Skin epidermis (tissue), 12 donors: ENCODE measurements at regions not wholly inside any gene's neighbourhood (a gene's known extent, or its start where the extent isn't known, plus 50 kb on each side); places are given as distances from the start of the nearest gene placed in this dataset.
"Not testable (repeated sequence)": the region's sequence is repeated elsewhere in the genome, so short reads cannot be mapped to it uniquely, and the experiment has no call there.

Experiments used
- H3K27ac ChIP-seq, 21 experiments: fragments of 200-600 bp; sonication (generic) in 11 of 21; one replicate each; pipeline ENCODE4 v1.5.0; 2020; ENCODE audit warnings: mild to moderate bottlenecking in 3 of 21, inconsistent platforms in 2 of 21, moderate library complexity in 2 of 21
- H3K4me3 ChIP-seq, 7 experiments: fragments of 200-600 bp; sonication (generic) in 2 of 7; one replicate each; pipeline ENCODE4 v1.5.0; 2020; ENCODE audit warnings: inconsistent platforms in 2 of 7, mild to moderate bottlenecking in 2 of 7, moderate library complexity in 1 of 7

DNA sequence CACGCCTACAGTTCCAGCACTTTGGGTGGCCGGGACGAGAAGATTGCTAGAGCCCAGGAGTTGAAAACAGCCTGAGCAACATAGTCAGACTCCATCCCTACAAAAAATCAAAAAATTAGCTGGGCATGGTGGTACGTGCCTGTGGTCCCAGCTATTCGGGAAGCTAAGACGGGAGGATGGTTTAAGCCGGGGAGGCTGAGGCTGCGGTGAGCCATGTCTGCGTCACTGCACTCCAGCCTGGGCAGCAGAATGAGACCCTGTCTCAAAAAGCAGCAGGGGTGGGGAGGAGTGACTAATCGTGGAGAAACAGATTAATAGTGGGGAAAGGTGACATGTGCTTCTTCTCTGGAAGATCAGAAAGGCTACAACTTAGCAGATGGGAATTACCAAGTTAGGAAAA is 58.1 kb upstream of the GPC1 start:
- Histone ChIP-seq H3K27ac (no peak overlapping the region), H3K4me3 (no peak overlapping the region)

DNA sequence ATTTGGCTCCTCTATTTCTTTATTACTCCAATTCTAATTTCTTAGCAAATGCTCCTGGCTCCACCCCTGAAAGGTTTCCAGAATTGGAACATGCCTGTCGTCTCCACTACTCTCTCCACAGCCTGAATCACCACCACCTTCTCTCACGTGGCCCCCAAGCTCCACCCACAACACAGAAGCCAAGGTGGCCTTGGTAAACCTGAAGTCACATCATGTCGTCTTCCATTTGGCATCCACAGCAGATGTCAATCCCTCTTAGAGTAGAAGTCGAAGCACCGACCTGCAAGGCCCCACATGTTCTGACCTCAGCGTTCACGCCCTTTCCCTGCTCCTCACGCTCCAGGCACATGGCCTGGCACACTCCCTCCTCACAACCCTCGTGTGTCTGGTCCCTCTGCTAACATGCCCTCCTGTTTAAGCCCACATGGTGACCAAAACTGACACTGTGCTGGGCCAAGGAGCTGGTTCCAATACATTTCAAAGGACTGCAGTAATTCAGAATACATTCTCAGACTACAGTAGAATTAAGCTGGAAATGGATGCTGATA is 56.3 kb upstream of the GPC1 start:
- H3K4me3 ChIP-seq = no peak overlapping the region
- H3K27ac ChIP-seq = no peak overlapping the region

DNA sequence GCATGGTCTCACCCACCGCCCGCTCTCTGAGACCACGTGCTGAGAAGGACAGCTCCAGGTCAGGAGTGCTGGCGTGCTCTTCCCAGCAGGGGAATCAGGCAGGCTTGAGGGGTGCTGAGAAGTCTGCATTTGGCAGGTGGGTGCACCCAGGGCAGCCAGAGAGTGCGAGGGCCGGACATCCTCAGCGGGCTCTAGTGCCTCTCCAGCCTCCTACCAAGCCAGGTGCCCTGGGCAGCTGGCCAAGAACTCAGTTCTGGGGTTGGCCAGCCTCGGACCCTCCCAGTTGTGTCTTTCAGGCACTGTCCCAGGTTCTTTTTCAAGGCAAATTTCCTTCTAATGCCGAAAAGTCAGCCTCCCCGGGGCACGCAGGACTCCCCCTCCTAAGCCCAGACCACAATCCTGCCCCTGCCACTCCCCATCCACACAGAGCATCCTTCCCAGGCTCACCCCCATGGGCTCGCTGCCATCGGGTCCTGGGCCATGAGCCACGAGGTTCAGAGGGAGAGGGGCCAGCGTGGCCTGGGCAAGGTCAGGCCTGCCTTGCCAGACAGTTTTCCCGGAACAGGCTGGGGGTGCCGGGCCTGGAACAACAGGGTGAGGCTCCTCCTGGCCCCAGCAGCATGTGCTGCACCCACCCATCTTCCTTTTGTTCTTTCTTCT is 52.2 kb upstream of the GPC1 start:
- Histone ChIP-seq H3K27ac (no peak overlapping the region), H3K4me3 (no peak overlapping the region)

DNA sequence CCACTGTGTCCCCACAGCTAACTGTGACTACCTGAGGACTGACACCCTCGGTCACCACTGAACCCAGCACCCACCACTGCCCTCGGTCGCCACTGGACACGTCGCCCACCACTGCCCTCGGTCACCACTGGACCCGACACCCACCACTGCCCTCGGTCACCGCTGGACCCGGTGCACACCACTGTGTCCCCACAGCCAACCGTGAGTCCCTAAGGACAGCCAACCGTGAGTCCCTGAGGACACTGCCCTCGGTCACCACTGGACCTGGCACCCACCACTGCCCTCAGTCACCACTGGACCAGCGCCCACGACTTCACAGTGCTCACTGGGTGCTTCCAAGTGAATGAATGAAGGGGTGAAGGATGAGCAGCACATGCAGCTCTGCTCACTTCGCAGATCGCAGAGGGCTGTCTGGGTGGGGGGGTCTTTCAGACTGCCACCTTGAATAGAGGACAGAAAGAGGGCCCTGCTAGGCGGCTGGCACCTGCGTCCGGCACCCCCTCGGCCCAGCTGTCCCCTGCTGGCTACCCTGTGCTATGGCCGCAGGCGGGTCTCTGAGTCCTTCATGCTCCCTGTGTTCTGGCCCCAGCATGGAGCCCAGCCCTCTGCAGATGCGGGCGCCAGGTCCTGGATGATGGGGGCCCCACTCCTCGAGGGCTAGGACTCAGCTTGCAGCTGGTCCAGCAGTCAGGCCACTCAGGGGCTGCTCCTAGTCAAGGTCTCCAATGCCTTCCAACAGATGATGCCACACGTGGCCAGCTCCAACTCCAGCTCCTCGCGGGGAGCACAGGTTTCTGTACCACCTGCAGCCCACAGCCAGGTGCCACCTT is 51.4 kb upstream of the GPC1 start:
- no peak overlapping the region for H3K4me3 ChIP-seq
- H3K27ac ChIP-seq = no peak overlapping the region

DNA sequence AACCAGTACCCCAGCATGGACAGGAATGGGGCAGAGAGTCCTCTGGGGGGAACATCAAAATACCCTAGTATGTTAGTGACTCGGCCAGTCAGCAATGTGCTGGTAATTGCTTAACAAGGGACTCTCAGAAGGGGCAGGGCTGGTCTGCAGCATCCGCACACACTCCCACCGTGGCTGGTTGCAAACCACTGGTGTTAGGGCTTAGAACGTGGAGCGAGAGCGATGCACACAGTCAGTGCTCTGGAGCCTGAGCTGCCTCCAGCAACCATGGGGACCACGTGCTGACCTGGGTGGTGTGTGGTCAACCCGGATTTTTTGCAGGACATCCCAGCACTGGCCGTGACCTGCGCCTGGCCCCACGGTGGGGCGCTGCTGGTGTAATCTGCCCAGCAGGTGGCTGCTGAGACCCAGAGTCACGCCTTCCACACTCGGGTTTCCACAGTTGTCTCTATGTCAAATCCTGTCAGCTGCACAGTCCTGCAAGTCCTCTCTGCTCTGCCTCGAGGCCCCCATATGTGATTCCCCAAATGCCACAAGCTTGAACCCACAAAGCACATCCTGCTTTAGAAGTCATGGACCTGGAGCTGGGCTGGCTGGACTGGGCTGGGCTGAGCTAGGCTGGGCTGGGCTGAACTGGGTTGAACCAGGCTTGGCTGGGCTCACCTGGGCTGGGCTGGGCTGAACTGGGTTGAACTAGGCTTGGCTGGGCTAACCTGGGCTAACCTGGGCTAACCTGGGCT is 50.6 kb upstream of the GPC1 start:
- no peak overlapping the region for H3K4me3 ChIP-seq
- no peak overlapping the region for H3K27ac ChIP-seq

DNA sequence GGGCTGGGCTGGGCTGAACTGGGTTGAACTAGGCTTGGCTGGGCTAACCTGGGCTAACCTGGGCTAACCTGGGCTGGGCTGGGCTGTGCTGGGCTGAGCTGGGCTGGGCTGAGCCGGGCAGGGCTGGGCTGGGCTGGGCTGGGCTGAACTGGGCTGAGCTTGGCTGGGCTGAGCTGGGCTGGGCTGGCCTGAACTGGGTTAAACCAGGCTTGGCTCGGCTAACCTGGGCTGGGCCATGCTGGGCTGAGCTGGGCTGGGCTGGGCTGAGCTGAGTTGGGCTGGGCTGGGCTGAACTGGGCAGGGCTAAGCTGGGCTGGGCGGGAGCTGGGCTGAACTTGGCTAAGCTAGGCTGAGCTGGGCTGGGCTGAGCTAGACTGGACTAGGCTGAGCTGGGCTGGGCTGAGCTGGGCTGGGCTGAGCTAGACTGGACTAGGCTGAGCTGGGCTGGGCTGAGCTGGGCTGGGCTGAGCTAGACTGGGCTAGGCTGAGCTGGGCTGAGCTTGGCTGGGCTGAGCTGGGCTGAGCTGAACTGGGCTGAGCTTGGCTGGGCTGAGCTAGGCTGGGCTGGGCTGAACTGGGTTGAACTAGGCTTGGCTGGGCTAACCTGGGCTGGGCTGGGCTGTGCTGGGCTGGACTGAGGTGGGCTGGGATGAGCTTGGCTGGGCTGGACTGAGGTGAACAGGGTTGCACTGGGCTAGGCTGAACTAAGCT is 49.9 kb upstream of the GPC1 start:
- not testable (repeated sequence) for H3K27ac ChIP-seq, H3K4me3 ChIP-seq
